ENCODE measurements at regions not wholly inside any gene's neighbourhood (a gene's known extent, or its start where the extent isn't known, plus 50 kb on each side); places are given as distances from the start of the nearest gene placed in this dataset.

DNA sequence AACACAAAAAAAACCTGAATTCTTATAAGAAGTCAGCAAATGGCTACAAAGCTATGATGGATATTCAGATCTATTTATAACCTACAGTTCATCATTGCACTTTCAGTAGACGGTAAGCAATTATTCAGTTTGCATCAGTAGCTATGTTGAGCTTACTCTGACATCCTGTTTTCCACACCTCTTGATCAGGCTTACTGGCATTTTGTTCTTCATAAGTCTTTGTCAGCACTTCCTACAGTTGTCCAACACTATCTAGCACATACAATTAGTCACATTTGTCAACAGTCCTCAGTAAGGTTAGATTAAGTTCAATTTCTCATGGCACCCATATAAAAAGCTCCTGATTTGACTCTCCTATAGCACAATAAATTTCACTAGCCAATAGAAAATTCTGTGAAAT, 71.2 kb upstream of the ST3GAL6 start:
- TF ChIP-seq, protein P1, sequence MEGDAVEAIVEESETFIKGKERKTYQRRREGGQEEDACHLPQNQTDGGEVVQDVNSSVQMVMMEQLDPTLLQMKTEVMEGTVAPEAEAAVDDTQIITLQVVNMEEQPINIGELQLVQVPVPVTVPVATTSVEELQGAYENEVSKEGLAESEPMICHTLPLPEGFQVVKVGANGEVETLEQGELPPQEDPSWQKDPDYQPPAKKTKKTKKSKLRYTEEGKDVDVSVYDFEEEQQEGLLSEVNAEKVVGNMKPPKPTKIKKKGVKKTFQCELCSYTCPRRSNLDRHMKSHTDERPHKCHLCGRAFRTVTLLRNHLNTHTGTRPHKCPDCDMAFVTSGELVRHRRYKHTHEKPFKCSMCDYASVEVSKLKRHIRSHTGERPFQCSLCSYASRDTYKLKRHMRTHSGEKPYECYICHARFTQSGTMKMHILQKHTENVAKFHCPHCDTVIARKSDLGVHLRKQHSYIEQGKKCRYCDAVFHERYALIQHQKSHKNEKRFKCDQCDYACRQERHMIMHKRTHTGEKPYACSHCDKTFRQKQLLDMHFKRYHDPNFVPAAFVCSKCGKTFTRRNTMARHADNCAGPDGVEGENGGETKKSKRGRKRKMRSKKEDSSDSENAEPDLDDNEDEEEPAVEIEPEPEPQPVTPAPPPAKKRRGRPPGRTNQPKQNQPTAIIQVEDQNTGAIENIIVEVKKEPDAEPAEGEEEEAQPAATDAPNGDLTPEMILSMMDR (IDR thresholded peaks at IDR 0.05), result no peak
- TF ChIP-seq POLR2AphosphoS5 (IDR thresholded peaks at IDR 0.05; ENCODE audit: low read depth, low read length) (no peak), TCF7L2 (IDR thresholded peaks at IDR 0.05; ENCODE audit: low read depth, low read length) (no peak), SIN3A (IDR thresholded peaks at IDR 0.05; ENCODE audit: borderline replicate concordance, insufficient read depth, low read depth, low read length) (no peak)
- TF ChIP-seq, protein P2, sequence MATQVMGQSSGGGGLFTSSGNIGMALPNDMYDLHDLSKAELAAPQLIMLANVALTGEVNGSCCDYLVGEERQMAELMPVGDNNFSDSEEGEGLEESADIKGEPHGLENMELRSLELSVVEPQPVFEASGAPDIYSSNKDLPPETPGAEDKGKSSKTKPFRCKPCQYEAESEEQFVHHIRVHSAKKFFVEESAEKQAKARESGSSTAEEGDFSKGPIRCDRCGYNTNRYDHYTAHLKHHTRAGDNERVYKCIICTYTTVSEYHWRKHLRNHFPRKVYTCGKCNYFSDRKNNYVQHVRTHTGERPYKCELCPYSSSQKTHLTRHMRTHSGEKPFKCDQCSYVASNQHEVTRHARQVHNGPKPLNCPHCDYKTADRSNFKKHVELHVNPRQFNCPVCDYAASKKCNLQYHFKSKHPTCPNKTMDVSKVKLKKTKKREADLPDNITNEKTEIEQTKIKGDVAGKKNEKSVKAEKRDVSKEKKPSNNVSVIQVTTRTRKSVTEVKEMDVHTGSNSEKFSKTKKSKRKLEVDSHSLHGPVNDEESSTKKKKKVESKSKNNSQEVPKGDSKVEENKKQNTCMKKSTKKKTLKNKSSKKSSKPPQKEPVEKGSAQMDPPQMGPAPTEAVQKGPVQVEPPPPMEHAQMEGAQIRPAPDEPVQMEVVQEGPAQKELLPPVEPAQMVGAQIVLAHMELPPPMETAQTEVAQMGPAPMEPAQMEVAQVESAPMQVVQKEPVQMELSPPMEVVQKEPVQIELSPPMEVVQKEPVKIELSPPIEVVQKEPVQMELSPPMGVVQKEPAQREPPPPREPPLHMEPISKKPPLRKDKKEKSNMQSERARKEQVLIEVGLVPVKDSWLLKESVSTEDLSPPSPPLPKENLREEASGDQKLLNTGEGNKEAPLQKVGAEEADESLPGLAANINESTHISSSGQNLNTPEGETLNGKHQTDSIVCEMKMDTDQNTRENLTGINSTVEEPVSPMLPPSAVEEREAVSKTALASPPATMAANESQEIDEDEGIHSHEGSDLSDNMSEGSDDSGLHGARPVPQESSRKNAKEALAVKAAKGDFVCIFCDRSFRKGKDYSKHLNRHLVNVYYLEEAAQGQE (IDR thresholded peaks at IDR 0.05; ENCODE audit: insufficient read depth in 1 of 2, low read depth in 2 of 2, low read length in 1 of 2), result no peak

Data from Panc1 (cell line).